ENCODE measurements at regions not wholly inside any gene's neighbourhood (a gene's known extent, or its start where the extent isn't known, plus 50 kb on each side); places are given as distances from the start of the nearest gene placed in this dataset.

- no peak for TF ChIP-seq CTCF (IDR thresholded peaks at IDR 0.05)
- no peak for TF ChIP-seq EP300 (IDR thresholded peaks at IDR 0.05)
- no peak for TF ChIP-seq POLR2A (IDR thresholded peaks at IDR 0.05)
Observed at GRCh38 chr22:44555597-44555996, 57.6 kb upstream of the RTL6 start.

Data from suprapubic skin (tissue), 3 donors.